PFSK-1 (cell line): ENCODE measurements at regions not wholly inside any gene's neighbourhood (a gene's known extent, or its start where the extent isn't known, plus 50 kb on each side); places are given as distances from the start of the nearest gene placed in this dataset.

Experiments used
- FOXP2 ChIP-seq: optimal IDR thresholded peaks from 2 replicates; pipeline ENCODE3; 2011; ENCODE audit warnings: borderline replicate concordance, control low read depth, inconsistent platforms; ENCODE audit not compliant: insufficient read depth; ENCODE audit errors: extremely low read length, extremely low read depth
- POLR2AphosphoS5 ChIP-seq: IDR thresholded peaks from 2 replicates; pipeline ENCODE4 v1.6.1; 2012; ENCODE audit warnings: low read depth, mild to moderate bottlenecking, control low read depth, low read length, moderate library complexity
- REST ChIP-seq, 2 experiments: IDR thresholded peaks; 2 replicates each; pipeline versions ENCODE4 v1.6.1 to v1.8.0; 2011 to 2012; ENCODE audit warnings: low read depth in 2 of 2, low read length in 2 of 2, control low read depth in 1 of 2, inconsistent platforms in 1 of 2, mild to moderate bottlenecking in 1 of 2, moderate library complexity in 1 of 2; ENCODE audit not compliant: insufficient read depth in 1 of 2
- SIN3A ChIP-seq: IDR thresholded peaks from 2 replicates; pipeline ENCODE4 v1.6.1; 2012; ENCODE audit warnings: mild to moderate bottlenecking, low read length, moderate library complexity, borderline replicate concordance; ENCODE audit not compliant: insufficient read depth
- TAF1 ChIP-seq: IDR thresholded peaks from 2 replicates; pipeline ENCODE4 v1.6.1; 2012; ENCODE audit warnings: low read length, control low read depth, borderline replicate concordance; ENCODE audit not compliant: insufficient read depth

- no peak for TF ChIP-seq FOXP2
- no peak for TF ChIP-seq SIN3A
- TF ChIP-seq TAF1, result no peak
- no peak for TF ChIP-seq POLR2AphosphoS5
- no peak for TF ChIP-seq REST (IDR thresholded peaks at IDR 0.05; ENCODE audit: insufficient read depth in 1 of 2, low read depth in 2 of 2, low read length in 2 of 2)
Measured at GRCh38 chr5:57785946-57786345, 303.3 kb upstream of the ACTBL2 start.

- TF ChIP-seq TAF1, result no peak
Measured at GRCh38 chr5:57784121-57784520, 301.5 kb upstream of the ACTBL2 start.

GRCh38 chr5:57783693-57784092 is 301.1 kb upstream of the ACTBL2 start:
- no peak for TF ChIP-seq TAF1
- no peak for TF ChIP-seq SIN3A
- no peak for TF ChIP-seq POLR2AphosphoS5

- TF ChIP-seq SIN3A (no peak), REST (IDR thresholded peaks at IDR 0.05; ENCODE audit: insufficient read depth in 1 of 2, low read depth in 2 of 2, low read length in 2 of 2) (no peak)
Measured at GRCh38 chr5:57780961-57781325, 298.3 kb upstream of the ACTBL2 start.

GRCh38 chr5:57780306-57780960 is 297.8 kb upstream of the ACTBL2 start:
- TF ChIP-seq REST (IDR thresholded peaks at IDR 0.05; ENCODE audit: insufficient read depth in 1 of 2, low read depth in 2 of 2, low read length in 2 of 2) (no peak), SIN3A (no peak)

GRCh38 chr5:57779383-57780223 is 297.0 kb upstream of the ACTBL2 start:
- TF ChIP-seq REST (IDR thresholded peaks at IDR 0.05; ENCODE audit: insufficient read depth in 1 of 2, low read depth in 2 of 2, low read length in 2 of 2) (no peak), TAF1 (no peak), SIN3A (no peak), FOXP2 (no peak), POLR2AphosphoS5 (no peak)
